ENCODE measurements at regions not wholly inside any gene's neighbourhood (a gene's known extent, or its start where the extent isn't known, plus 50 kb on each side); places are given as distances from the start of the nearest gene placed in this dataset.

GRCh38 chr15:70241561-70242320, 144.0 kb upstream of the TLE3 start (continued):
- TF ChIP-seq SIX5 (IDR thresholded peaks at IDR 0.05; ENCODE audit: low read depth, low read length) (no peak), TBP (IDR thresholded peaks at IDR 0.05; ENCODE audit: low read depth, low read length) (no peak), ZNF274 (IDR thresholded peaks at IDR 0.05; ENCODE audit: borderline replicate concordance, extremely low read depth, low read length) (no peak), JUND (IDR thresholded peaks at IDR 0.05; ENCODE audit: low read length) (no peak), HDAC2 (IDR thresholded peaks at IDR 0.05; ENCODE audit: borderline replicate concordance in 1 of 2, low read depth in 2 of 2, low read length in 2 of 2) (no peak), SP2 (IDR thresholded peaks at IDR 0.05; ENCODE audit: low read length) (no peak), SIN3A (conservative IDR thresholded peaks at IDR 0.05 in 1 of 2, IDR thresholded peaks at IDR 0.05 in 1 of 2; ENCODE audit: low read depth in 1 of 2, low read length in 2 of 2) (no peak)
- TF ChIP-seq, protein P1, sequence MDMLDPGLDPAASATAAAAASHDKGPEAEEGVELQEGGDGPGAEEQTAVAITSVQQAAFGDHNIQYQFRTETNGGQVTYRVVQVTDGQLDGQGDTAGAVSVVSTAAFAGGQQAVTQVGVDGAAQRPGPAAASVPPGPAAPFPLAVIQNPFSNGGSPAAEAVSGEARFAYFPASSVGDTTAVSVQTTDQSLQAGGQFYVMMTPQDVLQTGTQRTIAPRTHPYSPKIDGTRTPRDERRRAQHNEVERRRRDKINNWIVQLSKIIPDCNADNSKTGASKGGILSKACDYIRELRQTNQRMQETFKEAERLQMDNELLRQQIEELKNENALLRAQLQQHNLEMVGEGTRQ (IDR thresholded peaks at IDR 0.05; ENCODE audit: low read length): no peak

Data from H1 (cell line).